Mesothelial cell of epicardium (in vitro differentiated cells): ENCODE measurements at regions not wholly inside any gene's neighbourhood (a gene's known extent, or its start where the extent isn't known, plus 50 kb on each side); places are given as distances from the start of the nearest gene placed in this dataset.
A peak's percentile ranks its signal among the peaks of the same experiment; 100 is the strongest.

ENCODE experiments used
- DNase-seq, 2 experiments: peaks; one replicate each; pipeline ENCODE4 v3.0.0; 2021; ENCODE audit warnings: low spot score in 2 of 2; ENCODE audit not compliant: unreplicated experiment in 2 of 2
- H3K27ac Mint-ChIP-seq: 2 replicates; pipeline ENCODE4 v1.8.0; 2021; ENCODE audit warnings: mixed read lengths
- H3K27me3 Mint-ChIP-seq: 2 replicates; pipeline ENCODE4 v1.8.0; 2021; ENCODE audit warnings: low read depth, mixed read lengths
- H3K36me3 Mint-ChIP-seq: 2 replicates; pipeline ENCODE4 v1.8.0; 2021; ENCODE audit warnings: mixed read lengths
- H3K4me1 Mint-ChIP-seq: 2 replicates; pipeline ENCODE4 v1.8.0; 2021; ENCODE audit warnings: mixed read lengths
- H3K4me3 Mint-ChIP-seq: 2 replicates; pipeline ENCODE4 v1.8.0; 2021; ENCODE audit warnings: mild to moderate bottlenecking, moderate library complexity, mixed read lengths
- H3K9me3 Mint-ChIP-seq: 2 replicates; pipeline ENCODE4 v1.8.0; 2021; ENCODE audit warnings: mixed read lengths
- TF ChIP-seq, protein P1 (sequence below): fragments of 200-600 bp; sonication (generic); IDR thresholded peaks from one replicate; pipeline ENCODE4 v1.5.0; 2021; ENCODE audit warnings: antibody characterized with exemption; ENCODE audit not compliant: unreplicated experiment

DNA sequence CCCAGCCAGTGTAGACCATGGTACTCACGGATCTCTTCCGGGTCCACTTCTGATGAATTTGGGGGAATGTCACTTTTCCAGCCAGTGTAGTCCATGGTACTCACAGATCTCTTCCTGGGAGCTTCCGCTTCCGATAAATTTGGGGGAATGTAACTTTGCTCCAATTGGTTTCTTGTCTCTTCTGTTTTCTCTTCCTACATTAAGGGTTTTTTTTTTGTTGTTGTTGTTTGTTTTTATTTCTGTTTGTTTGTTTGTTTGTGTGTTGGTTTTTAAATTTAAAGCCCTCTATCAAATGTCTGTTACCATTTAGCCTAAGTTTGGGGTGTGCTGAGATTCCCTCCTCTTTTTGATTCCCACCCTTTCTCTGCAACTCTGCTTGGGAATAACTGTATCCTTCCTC is 475.8 kb upstream of the FZD8 start:
- no peaks in the 10 kb centered on the region for H3K9me3 Mint-ChIP-seq
- no peak overlapping the region for H3K4me3 Mint-ChIP-seq
- H3K27ac Mint-ChIP-seq, result peak overlapping the region; percentile 57
- H3K4me1 Mint-ChIP-seq, result peaks cover 56% of the 10 kb centered on the region
- H3K36me3 Mint-ChIP-seq, result no peaks in the 10 kb centered on the region
- H3K27me3 Mint-ChIP-seq, result no peaks in the 10 kb centered on the region
- TF ChIP-seq, protein P1, sequence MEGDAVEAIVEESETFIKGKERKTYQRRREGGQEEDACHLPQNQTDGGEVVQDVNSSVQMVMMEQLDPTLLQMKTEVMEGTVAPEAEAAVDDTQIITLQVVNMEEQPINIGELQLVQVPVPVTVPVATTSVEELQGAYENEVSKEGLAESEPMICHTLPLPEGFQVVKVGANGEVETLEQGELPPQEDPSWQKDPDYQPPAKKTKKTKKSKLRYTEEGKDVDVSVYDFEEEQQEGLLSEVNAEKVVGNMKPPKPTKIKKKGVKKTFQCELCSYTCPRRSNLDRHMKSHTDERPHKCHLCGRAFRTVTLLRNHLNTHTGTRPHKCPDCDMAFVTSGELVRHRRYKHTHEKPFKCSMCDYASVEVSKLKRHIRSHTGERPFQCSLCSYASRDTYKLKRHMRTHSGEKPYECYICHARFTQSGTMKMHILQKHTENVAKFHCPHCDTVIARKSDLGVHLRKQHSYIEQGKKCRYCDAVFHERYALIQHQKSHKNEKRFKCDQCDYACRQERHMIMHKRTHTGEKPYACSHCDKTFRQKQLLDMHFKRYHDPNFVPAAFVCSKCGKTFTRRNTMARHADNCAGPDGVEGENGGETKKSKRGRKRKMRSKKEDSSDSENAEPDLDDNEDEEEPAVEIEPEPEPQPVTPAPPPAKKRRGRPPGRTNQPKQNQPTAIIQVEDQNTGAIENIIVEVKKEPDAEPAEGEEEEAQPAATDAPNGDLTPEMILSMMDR, result no peak
- DNase-seq, result no peak

DNA sequence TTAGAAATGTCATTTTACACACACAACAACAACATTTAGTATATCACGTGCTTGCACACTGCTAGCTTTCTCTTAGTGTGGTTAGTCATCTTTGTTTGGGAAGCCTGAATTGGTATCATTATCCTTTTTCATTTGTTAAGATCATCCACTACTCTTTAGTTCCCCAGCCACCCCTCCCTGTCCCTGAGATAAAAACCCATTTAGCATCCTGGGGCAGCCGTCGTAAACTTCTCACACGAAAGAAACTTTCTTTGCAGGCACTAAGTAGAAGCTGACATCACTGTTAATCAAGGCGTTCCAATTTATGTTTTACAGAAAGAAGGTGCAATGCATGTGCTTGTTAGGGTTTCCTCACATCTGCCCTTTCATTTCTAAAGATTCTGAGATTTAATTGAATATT is 475.1 kb upstream of the FZD8 start:
- TF ChIP-seq, protein P1, result no peak
- no peaks in the 10 kb centered on the region for H3K27me3 Mint-ChIP-seq
- no peaks in the 10 kb centered on the region for H3K9me3 Mint-ChIP-seq
- no peak overlapping the region for H3K4me3 Mint-ChIP-seq
- DNase-seq, result no peak
- no peak overlapping the region for H3K27ac Mint-ChIP-seq
- no peaks in the 10 kb centered on the region for H3K36me3 Mint-ChIP-seq
- H3K4me1 Mint-ChIP-seq, result peaks cover 56% of the 10 kb centered on the region

DNA sequence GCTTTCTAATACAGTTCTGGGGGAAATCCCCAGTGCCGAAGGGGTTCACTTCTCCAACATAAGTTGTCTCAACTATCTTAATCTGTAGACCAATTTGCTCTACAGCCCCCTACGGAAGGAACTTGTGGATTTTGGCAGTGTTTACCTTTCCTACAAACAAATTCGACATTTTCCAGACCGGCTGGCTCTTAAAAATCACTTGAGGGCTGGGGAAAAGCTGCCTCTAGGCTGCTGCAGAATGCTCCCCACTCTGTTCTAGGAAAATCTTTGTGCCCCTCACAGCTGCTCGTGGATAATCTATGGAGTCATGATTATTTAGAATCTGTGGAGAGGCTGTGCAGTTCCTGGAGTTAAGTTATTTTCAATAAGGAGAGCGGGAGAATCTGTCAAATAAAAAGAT is 474.6 kb upstream of the FZD8 start:
- Mint-ChIP-seq H3K9me3 (no peaks in the 10 kb centered on the region), H3K27me3 (no peaks in the 10 kb centered on the region), H3K36me3 (no peaks in the 10 kb centered on the region), H3K27ac (no peak overlapping the region), H3K4me1 (peaks cover 56% of the 10 kb centered on the region), H3K4me3 (no peak overlapping the region)
- DNase-seq, result no peak
- TF ChIP-seq, protein P1, result no peak

DNA sequence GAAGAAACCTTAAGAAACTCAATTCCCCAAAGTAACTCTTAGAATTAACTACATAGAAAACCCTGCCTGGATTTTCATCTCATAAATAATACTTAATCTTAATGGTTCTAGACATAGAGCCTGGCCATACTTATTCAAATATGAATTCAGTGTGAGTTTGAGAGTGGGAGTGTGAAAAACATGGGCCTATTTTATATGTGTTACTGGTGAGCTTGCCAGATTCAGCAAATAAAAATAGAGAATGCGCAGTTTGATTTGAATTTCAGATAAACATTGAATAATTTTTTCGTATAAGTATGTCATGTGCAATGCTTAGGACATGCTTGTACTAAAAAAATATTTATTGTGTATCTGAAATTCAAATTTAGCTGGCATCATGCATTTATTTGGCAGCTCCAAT is 473.9 kb upstream of the FZD8 start:
- no peak for DNase-seq
- Mint-ChIP-seq H3K36me3 (no peaks in the 10 kb centered on the region), H3K27me3 (no peaks in the 10 kb centered on the region), H3K9me3 (no peaks in the 10 kb centered on the region), H3K27ac (no peak overlapping the region), H3K4me3 (no peak overlapping the region), H3K4me1 (peaks cover 54% of the 10 kb centered on the region)
- TF ChIP-seq, protein P1, result no peak

DNA sequence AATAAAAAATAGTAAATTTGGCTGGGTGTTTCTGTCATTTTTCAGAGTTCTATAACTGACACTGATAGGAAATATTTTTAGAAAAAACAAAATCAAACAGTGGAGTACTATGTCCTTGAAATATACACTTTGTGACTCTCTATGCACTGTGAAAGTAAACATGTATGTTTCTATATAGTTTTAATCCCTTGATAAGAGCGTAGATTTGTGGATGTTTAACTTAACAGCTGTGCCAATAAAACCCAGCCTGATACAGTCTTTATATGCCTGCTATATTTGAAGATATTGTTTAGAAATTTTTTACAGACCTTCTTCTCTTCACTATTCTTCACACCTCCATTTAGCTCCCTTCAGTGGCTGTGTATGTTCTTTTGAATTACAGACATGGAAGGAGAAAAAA is 473.3 kb upstream of the FZD8 start:
- H3K4me1 Mint-ChIP-seq, result peaks cover 47% of the 10 kb centered on the region
- H3K36me3 Mint-ChIP-seq, result no peaks in the 10 kb centered on the region
- H3K27me3 Mint-ChIP-seq, result no peaks in the 10 kb centered on the region
- DNase-seq, result no peak
- TF ChIP-seq, protein P1, result no peak
- no peak overlapping the region for H3K27ac Mint-ChIP-seq
- no peak overlapping the region for H3K4me3 Mint-ChIP-seq
- no peaks in the 10 kb centered on the region for H3K9me3 Mint-ChIP-seq

DNA sequence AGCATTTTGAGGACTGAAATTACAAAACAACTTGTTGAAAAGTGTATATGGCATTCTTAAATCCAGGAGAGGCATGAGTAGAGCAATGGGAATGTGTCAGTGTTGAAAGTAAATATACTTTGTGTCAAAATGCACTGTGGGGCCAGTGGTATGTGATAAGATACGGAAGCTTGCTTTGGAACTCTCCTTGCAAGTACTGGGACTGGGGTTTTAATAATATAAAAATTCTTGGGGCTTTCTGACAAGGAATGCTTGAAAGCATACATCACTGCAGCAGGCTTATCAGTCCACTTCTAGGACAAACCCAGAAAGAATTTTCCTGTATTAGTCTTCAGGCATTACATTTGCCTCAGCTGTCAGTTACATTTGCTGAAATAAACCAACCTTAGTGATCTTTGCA is 472.8 kb upstream of the FZD8 start:
- TF ChIP-seq, protein P1, result no peak
- no peak overlapping the region for H3K27ac Mint-ChIP-seq
- no peak overlapping the region for H3K4me3 Mint-ChIP-seq
- H3K4me1 Mint-ChIP-seq, result peaks cover 48% of the 10 kb centered on the region
- no peaks in the 10 kb centered on the region for H3K27me3 Mint-ChIP-seq
- no peaks in the 10 kb centered on the region for H3K9me3 Mint-ChIP-seq
- H3K36me3 Mint-ChIP-seq, result no peaks in the 10 kb centered on the region
- no peak for DNase-seq
